HG02642 (cell line): ENCODE measurements at regions not wholly inside any gene's neighbourhood (a gene's known extent, or its start where the extent isn't known, plus 50 kb on each side); places are given as distances from the start of the nearest gene placed in this dataset.
"Not testable (repeated sequence)": the region's sequence is repeated elsewhere in the genome, so short reads cannot be mapped to it uniquely, and the experiment has no call there.

Source experiments
- ATAC-seq: cut with Tn5 transposase; IDR thresholded peaks from one replicate; pipeline ENCODE4 v1.9.1; 2021; ENCODE audit warnings: mild to moderate bottlenecking; ENCODE audit not compliant: unreplicated experiment, poor library complexity

- no peak for ATAC-seq
These were observed 445.5 kb upstream of the ID2 start for GRCh38 chr2:8236391-8236790.

GRCh38 chr2:8238521-8239230 is 443.2 kb upstream of the ID2 start:
- no peak for ATAC-seq

GRCh38 chr2:8239531-8240088 is 442.2 kb upstream of the ID2 start:
- no peak for ATAC-seq

GRCh38 chr2:8241317-8241716 is 440.5 kb upstream of the ID2 start:
- ATAC-seq = no peak

GRCh38 chr2:8242739-8243138 is 439.1 kb upstream of the ID2 start:
- no peak for ATAC-seq

GRCh38 chr2:8243748-8244400 is 438.0 kb upstream of the ID2 start:
- ATAC-seq = no peak

- no peak for ATAC-seq
These were observed 437.2 kb upstream of the ID2 start for GRCh38 chr2:8244639-8245038.

- no peak for ATAC-seq
These were observed 435.7 kb upstream of the ID2 start for GRCh38 chr2:8246137-8246536.

GRCh38 chr2:8247905-8248622 is 433.8 kb upstream of the ID2 start:
- ATAC-seq = no peak

GRCh38 chr2:8248623-8248957 is 433.3 kb upstream of the ID2 start:
- ATAC-seq = no peak

GRCh38 chr2:8249141-8249540 is 432.7 kb upstream of the ID2 start:
- no peak for ATAC-seq

- ATAC-seq = no peak
These were observed 432.1 kb upstream of the ID2 start for GRCh38 chr2:8249769-8250168.

GRCh38 chr2:8250290-8250689 is 431.6 kb upstream of the ID2 start:
- not testable (repeated sequence) for ATAC-seq

GRCh38 chr2:8251291-8251690 is 430.6 kb upstream of the ID2 start:
- ATAC-seq = no peak

GRCh38 chr2:8251856-8252255 is 430.0 kb upstream of the ID2 start:
- ATAC-seq = no peak

- peak; percentile 85 for ATAC-seq
These were observed 428.7 kb upstream of the ID2 start for GRCh38 chr2:8252997-8253694.

- ATAC-seq = no peak
These were observed 428.1 kb upstream of the ID2 start for GRCh38 chr2:8253781-8254180.

- ATAC-seq = not testable (repeated sequence)
These were observed 427.6 kb upstream of the ID2 start for GRCh38 chr2:8254214-8254613.

GRCh38 chr2:8254791-8255447 is 426.9 kb upstream of the ID2 start:
- ATAC-seq = no peak

- ATAC-seq = no peak
These were observed 426.4 kb upstream of the ID2 start for GRCh38 chr2:8255448-8255800.
